Endothelial cell (in vitro differentiated cells): ENCODE measurements at regions not wholly inside any gene's neighbourhood (a gene's known extent, or its start where the extent isn't known, plus 50 kb on each side); places are given as distances from the start of the nearest gene placed in this dataset.
A peak's percentile ranks its signal among the peaks of the same experiment; 100 is the strongest.

Experiments
- DNase-seq: peaks from one replicate; pipeline ENCODE4 v3.0.0; 2021; ENCODE audit warnings: low spot score
- H3K27ac Mint-ChIP-seq: one replicate; pipeline ENCODE4 v1.8.0; 2021; ENCODE audit warnings: mixed read lengths, inconsistent platforms; ENCODE audit not compliant: unreplicated experiment
- H3K27me3 Mint-ChIP-seq: one replicate; pipeline ENCODE4 v1.8.0; 2021; ENCODE audit warnings: mild to moderate bottlenecking, moderate library complexity, mixed read lengths, inconsistent platforms; ENCODE audit not compliant: unreplicated experiment
- H3K36me3 Mint-ChIP-seq: one replicate; pipeline ENCODE4 v1.8.0; 2021; ENCODE audit warnings: mild to moderate bottlenecking, low read depth, mixed read lengths, inconsistent platforms; ENCODE audit not compliant: unreplicated experiment
- H3K4me1 Mint-ChIP-seq: one replicate; pipeline ENCODE4 v1.8.0; 2021; ENCODE audit warnings: mild to moderate bottlenecking, mixed read lengths, inconsistent platforms; ENCODE audit not compliant: unreplicated experiment
- H3K4me3 Mint-ChIP-seq: one replicate; pipeline ENCODE4 v1.8.0; 2021; ENCODE audit warnings: mild to moderate bottlenecking, mixed read lengths, inconsistent platforms; ENCODE audit not compliant: unreplicated experiment
- H3K9me3 Mint-ChIP-seq: one replicate; pipeline ENCODE4 v1.8.0; 2021; ENCODE audit warnings: mixed read lengths, inconsistent platforms; ENCODE audit not compliant: unreplicated experiment
- CTCF ChIP-seq: fragments of 200-600 bp; sonication (generic); IDR thresholded peaks from one replicate; pipeline ENCODE4 v1.5.0; 2021; ENCODE audit warnings: antibody characterized with exemption; ENCODE audit not compliant: unreplicated experiment

GRCh38 chr2:128786741-128787478 lies 468.2 kb upstream of the HS6ST1 start:
- peaks cover 4% of the 10 kb centered on the region for H3K36me3 Mint-ChIP-seq
- peaks cover 18% of the 10 kb centered on the region for H3K27me3 Mint-ChIP-seq
- H3K27ac Mint-ChIP-seq = no peak overlapping the region
- no peak for TF ChIP-seq CTCF
- no peak overlapping the region for H3K4me3 Mint-ChIP-seq
- peak; percentile 26 for DNase-seq
- H3K4me1 Mint-ChIP-seq = peaks cover 11% of the 10 kb centered on the region
- no peaks in the 10 kb centered on the region for H3K9me3 Mint-ChIP-seq

GRCh38 chr2:128787616-128788015 lies 468.9 kb upstream of the HS6ST1 start:
- no peak for TF ChIP-seq CTCF
- Mint-ChIP-seq H3K9me3 (no peaks in the 10 kb centered on the region), H3K27me3 (peaks cover 18% of the 10 kb centered on the region), H3K36me3 (peaks cover 4% of the 10 kb centered on the region), H3K4me1 (peaks cover 11% of the 10 kb centered on the region), H3K27ac (no peak overlapping the region), H3K4me3 (no peak overlapping the region)
- no peak for DNase-seq

GRCh38 chr2:128788636-128789220 lies 470.1 kb upstream of the HS6ST1 start:
- Mint-ChIP-seq H3K36me3 (peaks cover 4% of the 10 kb centered on the region), H3K4me3 (peak overlapping the region; percentile 23), H3K27me3 (peaks cover 12% of the 10 kb centered on the region), H3K4me1 (peaks cover 11% of the 10 kb centered on the region), H3K9me3 (no peaks in the 10 kb centered on the region), H3K27ac (no peak overlapping the region)
- no peak for TF ChIP-seq CTCF
- no peak for DNase-seq

- no peak for DNase-seq
- H3K9me3 Mint-ChIP-seq = no peaks in the 10 kb centered on the region
These were observed 470.6 kb upstream of the HS6ST1 start for GRCh38 chr2:128789221-128789620.

More at GRCh38 chr2:128789221-128789620, 470.6 kb upstream of the HS6ST1 start:
- H3K4me3 Mint-ChIP-seq = no peak overlapping the region
- H3K4me1 Mint-ChIP-seq = peaks cover 11% of the 10 kb centered on the region
- H3K27me3 Mint-ChIP-seq = peaks cover 9% of the 10 kb centered on the region
- peaks cover 4% of the 10 kb centered on the region for H3K36me3 Mint-ChIP-seq
- TF ChIP-seq CTCF = no peak
- H3K27ac Mint-ChIP-seq = no peak overlapping the region
